ENCODE measurements at regions not wholly inside any gene's neighbourhood (a gene's known extent, or its start where the extent isn't known, plus 50 kb on each side); places are given as distances from the start of the nearest gene placed in this dataset.

DNA sequence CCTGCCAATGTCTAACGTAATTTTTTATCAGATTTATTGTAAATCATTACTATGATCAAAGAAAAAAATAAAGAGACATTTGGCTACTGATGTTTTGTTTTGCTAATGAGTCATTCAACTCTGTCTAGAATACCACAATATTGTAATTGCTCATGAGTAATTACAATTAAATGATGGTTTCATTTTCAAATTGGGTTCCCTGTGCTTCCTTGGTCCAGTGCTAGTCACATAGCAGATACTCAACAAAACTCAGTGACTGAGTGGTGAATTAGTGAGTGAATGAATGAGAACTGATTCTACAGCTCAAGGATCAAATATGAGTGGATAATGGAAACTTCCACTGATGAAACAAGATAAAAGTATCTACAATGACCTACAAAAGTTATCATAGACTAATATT is 304.7 kb downstream of the POU4F1 start:
- Histone ChIP-seq H3K4me2 (ENCODE audit: insufficient read depth, low read length) (no peak overlapping the region), H2AFZ (ENCODE audit: low read depth, low read length) (no peak overlapping the region), H3K27me3 (ENCODE audit: control insufficient read depth in 2 of 2, insufficient read depth in 2 of 2, low read length in 2 of 2) (peaks cover 0 to 9% of the 10 kb centered on the region in 2 experiments), H3K27ac (ENCODE audit: insufficient read depth, low read depth, low read length) (no peak overlapping the region), H3K9ac (replicated peaks; ENCODE audit: extremely low read depth, insufficient read depth, low read length) (no peak overlapping the region), H3K4me3 (replicated peaks in 1 of 3; ENCODE audit: insufficient read depth in 1 of 3, low read depth in 1 of 3, low read length in 3 of 3) (no peak overlapping the region), H3K4me1 (ENCODE audit: control insufficient read depth, extremely low read depth, insufficient read depth, low read length) (no peaks in the 10 kb centered on the region), H4K20me1 (replicated peaks; ENCODE audit: control insufficient read depth, extremely low read depth, insufficient read depth, low read length) (no peaks in the 10 kb centered on the region), H3K36me3 (ENCODE audit: control insufficient read depth in 2 of 2, extremely low read depth in 1 of 2, insufficient read depth in 2 of 2, low read length in 2 of 2) (no peaks in the 10 kb centered on the region), H3K79me2 (ENCODE audit: control insufficient read depth, insufficient read depth, low read length) (no peaks in the 10 kb centered on the region), H3K9me3 (replicated peaks; ENCODE audit: control insufficient read depth, insufficient read depth, low read length) (no peaks in the 10 kb centered on the region), H3K9me1 (replicated peaks; ENCODE audit: control insufficient read depth, extremely low read depth, insufficient read depth, low read length) (no peaks in the 10 kb centered on the region)
- ChIA-PET POLR2A (no interaction called here), CTCF (interaction anchor here (1.6 to 2.2 kb wide), 2 partner anchors 58 to 161 kb away, joined by 3 to 5 read pairs; no protein-coding TSS in a partner anchor)
- intact Hi-C loops (cut with micrococcal nuclease) (no loop called here), dilution Hi-C loops (cut with MboI; ENCODE audit: extremely low pct_ligation_motif_present, low sequenced_read_pairs) (no loop called here)
- no peak for FAIRE-seq
- TF ChIP-seq FOS (IDR thresholded peaks at IDR 0.05; ENCODE audit: borderline replicate concordance, insufficient read depth, low read length) (peak; percentile 40), CTCF (IDR thresholded peaks at IDR 0.05; ENCODE audit: extremely low read depth in 1 of 2, insufficient read depth in 1 of 2, low read depth in 1 of 2, low read length in 2 of 2) (no peak), GATA2 (IDR thresholded peaks at IDR 0.05; ENCODE audit: insufficient read depth, insufficient read length, low read depth, low read length) (no peak), MAX (IDR thresholded peaks at IDR 0.05; ENCODE audit: insufficient read depth, insufficient read length) (no peak), MYC (IDR thresholded peaks at IDR 0.05; ENCODE audit: low read depth, low read length) (no peak)
- BruUV-seq (replicated peaks): no TSS peak
- DNase-seq (ENCODE audit: low read depth, low spot score): peak; percentile 13

DNA sequence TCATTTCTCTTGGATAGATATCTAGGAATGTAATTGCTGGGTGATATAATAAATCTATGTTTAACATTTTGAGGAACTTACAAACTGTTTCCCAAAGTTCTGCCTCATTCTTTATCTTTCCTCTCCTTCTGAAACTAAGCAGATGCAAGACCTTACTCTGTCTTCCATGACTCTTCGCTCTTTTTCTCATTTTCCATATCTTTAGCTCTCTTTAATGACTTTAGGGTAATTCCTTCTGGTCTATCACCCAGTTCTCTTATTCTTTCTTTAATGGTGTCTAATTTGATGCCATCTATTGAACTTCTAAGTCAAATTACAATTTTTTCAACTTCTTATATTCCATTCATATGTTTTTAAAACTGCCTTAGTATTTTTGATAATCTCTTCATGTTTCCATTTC is 316.6 kb downstream of the POU4F1 start:
- dilution Hi-C loops (cut with MboI; ENCODE audit: extremely low pct_ligation_motif_present, low sequenced_read_pairs) (no loop called here), intact Hi-C loops (cut with micrococcal nuclease) (no loop called here)

More for the DNA sequence above, 316.6 kb downstream of the POU4F1 start:
- Histone ChIP-seq H3K79me2 (ENCODE audit: control insufficient read depth, insufficient read depth, low read length) (no peaks in the 10 kb centered on the region), H3K4me2 (ENCODE audit: insufficient read depth, low read length) (no peak overlapping the region), H3K27ac (ENCODE audit: insufficient read depth, low read depth, low read length) (no peak overlapping the region), H4K20me1 (replicated peaks; ENCODE audit: control insufficient read depth, extremely low read depth, insufficient read depth, low read length) (no peaks in the 10 kb centered on the region), H3K27me3 (ENCODE audit: control insufficient read depth in 2 of 2, insufficient read depth in 2 of 2, low read length in 2 of 2) (no peaks in the 10 kb centered on the region), H2AFZ (ENCODE audit: low read depth, low read length) (no peak overlapping the region), H3K9ac (replicated peaks; ENCODE audit: extremely low read depth, insufficient read depth, low read length) (no peak overlapping the region), H3K9me3 (replicated peaks; ENCODE audit: control insufficient read depth, insufficient read depth, low read length) (no peaks in the 10 kb centered on the region), H3K4me1 (ENCODE audit: control insufficient read depth, extremely low read depth, insufficient read depth, low read length) (no peaks in the 10 kb centered on the region), H3K4me3 (replicated peaks in 1 of 3; ENCODE audit: insufficient read depth in 1 of 3, low read depth in 1 of 3, low read length in 3 of 3) (no peak overlapping the region), H3K9me1 (replicated peaks; ENCODE audit: control insufficient read depth, extremely low read depth, insufficient read depth, low read length) (no peaks in the 10 kb centered on the region), H3K36me3 (ENCODE audit: control insufficient read depth in 2 of 2, extremely low read depth in 1 of 2, insufficient read depth in 2 of 2, low read length in 2 of 2) (no peaks in the 10 kb centered on the region)
- BruUV-seq (replicated peaks): no TSS peak
- FAIRE-seq (no peak), DNase-seq (ENCODE audit: low read depth, low spot score) (no peak)
- TF ChIP-seq POLR2A (IDR thresholded peaks at IDR 0.05; ENCODE audit: low read depth, low read length) (no peak), GATA2 (IDR thresholded peaks at IDR 0.05; ENCODE audit: insufficient read depth, insufficient read length, low read depth, low read length) (no peak), MAX (IDR thresholded peaks at IDR 0.05; ENCODE audit: insufficient read depth, insufficient read length) (no peak), FOS (IDR thresholded peaks at IDR 0.05; ENCODE audit: borderline replicate concordance, insufficient read depth, low read length) (no peak), EZH2 (IDR thresholded peaks at IDR 0.05; ENCODE audit: borderline replicate concordance, low read depth, low read length, severe bottlenecking) (no peak), POLR2AphosphoS5 (IDR thresholded peaks at IDR 0.05; ENCODE audit: insufficient read depth, low read depth, low read length) (no peak), JUN (IDR thresholded peaks at IDR 0.05; ENCODE audit: borderline replicate concordance, insufficient read depth, insufficient read length, low read depth) (no peak)
- CTCF ChIA-PET: interaction anchor here (1.0 kb wide), 1 partner anchor 46 kb away, joined by 3 read pairs; no protein-coding TSS in a partner anchor
- POLR2A ChIA-PET: no interaction called here
